GM12872 (cell line): ENCODE measurements at regions not wholly inside any gene's neighbourhood (a gene's known extent, or its start where the extent isn't known, plus 50 kb on each side); places are given as distances from the start of the nearest gene placed in this dataset.

Experiments used
- TF ChIP-seq, protein P1 (sequence below): IDR thresholded peaks from 3 replicates; pipeline ENCODE4 v1.5.1; 2011; ENCODE audit warnings: low read depth, mild to moderate bottlenecking, low read length, moderate library complexity; ENCODE audit not compliant: insufficient read depth

DNA sequence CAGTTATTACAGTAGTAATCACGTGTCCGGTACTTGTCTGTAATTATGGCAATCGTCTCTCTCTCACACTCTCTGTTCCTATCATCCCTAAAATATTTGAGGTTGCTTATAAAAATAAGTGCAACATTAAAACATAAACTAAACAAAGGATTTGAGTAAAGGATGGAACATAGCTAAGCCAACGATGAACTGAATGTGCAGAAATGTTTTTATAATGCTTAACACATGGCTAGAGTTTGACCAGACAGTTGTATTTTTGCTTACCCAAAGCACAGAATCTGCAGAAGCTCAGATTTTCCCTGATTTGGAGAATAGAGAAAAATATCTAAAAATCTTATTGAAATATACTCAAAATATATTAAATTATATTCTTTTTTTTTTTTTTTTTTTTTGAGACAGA lies 1030.9 kb downstream of the NAALADL2 start:
- TF ChIP-seq, protein P1, sequence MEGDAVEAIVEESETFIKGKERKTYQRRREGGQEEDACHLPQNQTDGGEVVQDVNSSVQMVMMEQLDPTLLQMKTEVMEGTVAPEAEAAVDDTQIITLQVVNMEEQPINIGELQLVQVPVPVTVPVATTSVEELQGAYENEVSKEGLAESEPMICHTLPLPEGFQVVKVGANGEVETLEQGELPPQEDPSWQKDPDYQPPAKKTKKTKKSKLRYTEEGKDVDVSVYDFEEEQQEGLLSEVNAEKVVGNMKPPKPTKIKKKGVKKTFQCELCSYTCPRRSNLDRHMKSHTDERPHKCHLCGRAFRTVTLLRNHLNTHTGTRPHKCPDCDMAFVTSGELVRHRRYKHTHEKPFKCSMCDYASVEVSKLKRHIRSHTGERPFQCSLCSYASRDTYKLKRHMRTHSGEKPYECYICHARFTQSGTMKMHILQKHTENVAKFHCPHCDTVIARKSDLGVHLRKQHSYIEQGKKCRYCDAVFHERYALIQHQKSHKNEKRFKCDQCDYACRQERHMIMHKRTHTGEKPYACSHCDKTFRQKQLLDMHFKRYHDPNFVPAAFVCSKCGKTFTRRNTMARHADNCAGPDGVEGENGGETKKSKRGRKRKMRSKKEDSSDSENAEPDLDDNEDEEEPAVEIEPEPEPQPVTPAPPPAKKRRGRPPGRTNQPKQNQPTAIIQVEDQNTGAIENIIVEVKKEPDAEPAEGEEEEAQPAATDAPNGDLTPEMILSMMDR, result no peak

- TF ChIP-seq, protein P1, result no peak
Observed at GRCh38 chr3:175885231-175885766, 1026.2 kb downstream of the NAALADL2 start.

DNA sequence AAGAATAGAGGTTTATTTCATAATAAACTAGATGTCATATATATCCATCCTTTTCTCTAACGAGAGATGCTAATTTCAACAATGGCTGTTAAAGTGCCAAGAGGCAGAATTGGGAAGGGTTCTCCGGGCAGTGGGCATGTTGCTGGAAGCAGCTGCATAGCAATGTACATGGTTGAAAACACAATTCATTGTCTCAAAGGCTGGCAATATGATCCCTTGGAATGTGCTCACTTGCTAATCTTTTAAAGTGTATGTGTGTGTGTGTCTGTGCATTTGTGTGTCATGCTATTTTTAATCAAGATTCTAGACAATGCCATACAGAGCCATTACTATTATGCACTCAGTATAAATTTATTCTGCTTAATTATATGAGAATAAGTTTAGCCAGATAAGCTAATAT lies 1020.3 kb downstream of the NAALADL2 start:
- TF ChIP-seq, protein P1, result no peak

- TF ChIP-seq, protein P1, result no peak
Observed at GRCh38 chr3:175869404-175869803, 1010.3 kb downstream of the NAALADL2 start.

- TF ChIP-seq, protein P1, result no peak
Observed at GRCh38 chr3:175868626-175869025, 1009.5 kb downstream of the NAALADL2 start.

GRCh38 chr3:175865724-175866123 lies 1006.6 kb downstream of the NAALADL2 start:
- TF ChIP-seq, protein P1, result no peak

DNA sequence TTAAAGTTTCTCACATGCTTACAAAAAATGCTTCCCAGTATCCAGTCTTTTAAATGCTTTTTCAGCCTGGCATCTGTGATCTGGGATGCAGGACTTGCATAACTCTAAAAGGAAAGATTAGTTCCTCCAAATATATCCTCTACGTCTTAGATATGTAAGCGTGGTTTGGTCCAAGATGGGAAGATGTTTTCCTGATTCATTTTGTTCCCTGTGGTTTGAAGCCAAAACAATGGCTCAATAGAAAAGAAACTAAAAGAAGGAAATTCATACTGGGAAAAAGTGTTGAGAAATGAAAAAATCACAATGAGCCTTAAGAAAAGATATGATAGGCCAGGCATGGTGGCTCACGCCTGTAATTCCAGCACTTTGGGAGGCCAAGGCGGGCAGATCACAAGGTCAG lies 1002.8 kb downstream of the NAALADL2 start:
- TF ChIP-seq, protein P1, result no peak
